ENCODE measurements at regions not wholly inside any gene's neighbourhood (a gene's known extent, or its start where the extent isn't known, plus 50 kb on each side); places are given as distances from the start of the nearest gene placed in this dataset.
A peak's percentile ranks its signal among the peaks of the same experiment; 100 is the strongest.

GRCh38 chr14:45526715-45527549 lies 273.9 kb upstream of the MIS18BP1 start:
- no peak overlapping the region for H2AFZ ChIP-seq (ENCODE audit: low read depth, low read length)
- H3K9me2 ChIP-seq (ENCODE audit: insufficient read depth, low read length): no peaks in the 10 kb centered on the region
- peaks cover 10% of the 10 kb centered on the region for H3K9me3 ChIP-seq (ENCODE audit: low read length)
- H3K4me3 ChIP-seq (ENCODE audit: low read length): no peak overlapping the region
- no peaks in the 10 kb centered on the region for H3K79me2 ChIP-seq (replicated peaks; ENCODE audit: insufficient read depth, low read length)
- no peak overlapping the region for H3K27ac ChIP-seq (ENCODE audit: low read length)
- no peak overlapping the region for H3K4me2 ChIP-seq (ENCODE audit: low read length)
- no peaks in the 10 kb centered on the region for H4K20me1 ChIP-seq (ENCODE audit: insufficient read depth)
- H3K36me3 ChIP-seq (ENCODE audit: insufficient read depth, low read length): no peaks in the 10 kb centered on the region
- TF ChIP-seq TAF1 (IDR thresholded peaks at IDR 0.05; ENCODE audit: low read depth) (no peak), CTCF (IDR thresholded peaks at IDR 0.05; ENCODE audit: poor library complexity, severe bottlenecking) (peak; percentile 56), MXI1 (conservative IDR thresholded peaks at IDR 0.05; ENCODE audit: poor library complexity, severe bottlenecking) (no peak), REST (IDR thresholded peaks at IDR 0.05; ENCODE audit: borderline replicate concordance) (no peak), POLR2AphosphoS5 (IDR thresholded peaks at IDR 0.05) (no peak), SMC3 (conservative IDR thresholded peaks at IDR 0.05; ENCODE audit: poor library complexity) (peak; percentile 60), RAD21 (conservative IDR thresholded peaks at IDR 0.05) (peak; percentile 53)
- no peaks in the 10 kb centered on the region for H3K27me3 ChIP-seq (ENCODE audit: insufficient read depth, low read depth, low read length)
- H3K9ac ChIP-seq (ENCODE audit: low read length): no peak overlapping the region
- no peaks in the 10 kb centered on the region for H3F3A ChIP-seq (ENCODE audit: insufficient read depth, low read length, poor library complexity, severe bottlenecking)

GRCh38 chr14:45519766-45520165 lies 266.8 kb upstream of the MIS18BP1 start:
- Histone ChIP-seq H4K20me1 (ENCODE audit: insufficient read depth) (no peaks in the 10 kb centered on the region), H3K4me3 (ENCODE audit: low read length) (peak overlapping the region; percentile 23), H3F3A (ENCODE audit: insufficient read depth, low read length, poor library complexity, severe bottlenecking) (no peaks in the 10 kb centered on the region), H3K9me2 (ENCODE audit: insufficient read depth, low read length) (no peaks in the 10 kb centered on the region), H3K27me3 (ENCODE audit: insufficient read depth, low read depth, low read length) (no peaks in the 10 kb centered on the region), H3K9me3 (ENCODE audit: low read length) (peaks cover 5% of the 10 kb centered on the region), H3K36me3 (ENCODE audit: insufficient read depth, low read length) (no peaks in the 10 kb centered on the region), H3K27ac (ENCODE audit: low read length) (peak overlapping the region; percentile 43), H2AFZ (ENCODE audit: low read depth, low read length) (no peak overlapping the region), H3K4me2 (ENCODE audit: low read length) (peak overlapping the region; percentile 41), H3K79me2 (replicated peaks; ENCODE audit: insufficient read depth, low read length) (no peaks in the 10 kb centered on the region), H3K9ac (ENCODE audit: low read length) (no peak overlapping the region)
- TF ChIP-seq EZH2 (IDR thresholded peaks at IDR 0.05; ENCODE audit: borderline replicate concordance, insufficient read depth, low read length, poor library complexity, severe bottlenecking) (no peak), CTCF (IDR thresholded peaks at IDR 0.05; ENCODE audit: poor library complexity, severe bottlenecking) (no peak), RAD21 (conservative IDR thresholded peaks at IDR 0.05) (no peak), SMC3 (conservative IDR thresholded peaks at IDR 0.05; ENCODE audit: poor library complexity) (no peak), REST (IDR thresholded peaks at IDR 0.05; ENCODE audit: borderline replicate concordance) (peak; percentile 26), MXI1 (conservative IDR thresholded peaks at IDR 0.05; ENCODE audit: poor library complexity, severe bottlenecking) (no peak), EP300 (conservative IDR thresholded peaks at IDR 0.05; ENCODE audit: poor library complexity, severe bottlenecking) (peak; percentile 76), TAF1 (IDR thresholded peaks at IDR 0.05; ENCODE audit: low read depth) (no peak), POLR2AphosphoS5 (IDR thresholded peaks at IDR 0.05) (peak; percentile 66)

All from neural cell (in vitro differentiated cells).